Fibroblast of skin of left biceps (primary cell): ENCODE measurements at regions not wholly inside any gene's neighbourhood (a gene's known extent, or its start where the extent isn't known, plus 50 kb on each side); places are given as distances from the start of the nearest gene placed in this dataset.
"Not testable (repeated sequence)": the region's sequence is repeated elsewhere in the genome, so short reads cannot be mapped to it uniquely, and the experiment has no call there.

ENCODE experiments used
- DNase-seq, 2 experiments: peaks; one replicate each; pipeline ENCODE4 v3.0.0-alpha.2; 2013; ENCODE audit warnings: low read depth in 2 of 2

DNA sequence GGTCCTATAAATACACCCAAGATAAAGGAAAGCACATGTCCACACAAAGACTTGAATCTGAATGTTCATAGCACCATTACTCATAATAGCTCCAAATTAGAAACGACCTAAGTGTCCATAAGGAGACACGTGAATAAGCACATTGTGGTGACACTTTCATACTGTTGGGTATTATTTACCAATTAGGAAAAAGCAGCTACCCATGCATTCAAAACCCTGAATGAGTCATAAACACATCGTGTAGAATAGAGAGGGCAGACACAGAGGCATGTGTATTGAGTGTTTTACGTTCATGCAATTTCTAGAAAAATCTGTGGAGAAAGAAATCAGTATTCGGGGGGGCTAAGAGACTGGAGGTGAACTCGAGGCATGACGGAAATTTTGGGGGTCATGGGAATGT is 396.7 kb downstream of the THBS2 start:
- DNase-seq = no peak

DNA sequence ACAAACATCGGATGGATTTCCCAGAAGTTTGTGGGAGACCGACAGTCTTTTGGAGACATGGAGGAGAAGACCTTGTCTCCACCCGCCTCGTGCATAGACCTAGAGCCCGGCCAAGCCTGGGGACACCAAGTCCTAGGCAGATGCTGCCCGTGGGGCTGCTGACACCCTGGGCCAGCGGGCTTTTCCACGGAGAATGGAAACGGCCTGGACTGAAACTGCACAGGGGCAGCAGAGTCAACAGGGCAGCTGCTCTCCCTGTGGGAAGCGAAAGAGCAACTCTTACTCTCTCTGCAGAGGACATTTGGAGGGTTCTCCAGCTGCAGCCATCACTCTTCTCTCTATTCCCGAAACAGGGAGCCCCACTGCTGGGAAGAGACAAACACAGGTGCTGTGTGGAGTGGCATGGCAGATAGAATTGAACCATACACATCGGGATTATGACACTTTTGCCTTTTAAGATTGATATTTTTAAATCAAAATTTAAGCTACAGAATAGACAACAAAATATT is 401.2 kb downstream of the THBS2 start:
- DNase-seq = no peak

DNA sequence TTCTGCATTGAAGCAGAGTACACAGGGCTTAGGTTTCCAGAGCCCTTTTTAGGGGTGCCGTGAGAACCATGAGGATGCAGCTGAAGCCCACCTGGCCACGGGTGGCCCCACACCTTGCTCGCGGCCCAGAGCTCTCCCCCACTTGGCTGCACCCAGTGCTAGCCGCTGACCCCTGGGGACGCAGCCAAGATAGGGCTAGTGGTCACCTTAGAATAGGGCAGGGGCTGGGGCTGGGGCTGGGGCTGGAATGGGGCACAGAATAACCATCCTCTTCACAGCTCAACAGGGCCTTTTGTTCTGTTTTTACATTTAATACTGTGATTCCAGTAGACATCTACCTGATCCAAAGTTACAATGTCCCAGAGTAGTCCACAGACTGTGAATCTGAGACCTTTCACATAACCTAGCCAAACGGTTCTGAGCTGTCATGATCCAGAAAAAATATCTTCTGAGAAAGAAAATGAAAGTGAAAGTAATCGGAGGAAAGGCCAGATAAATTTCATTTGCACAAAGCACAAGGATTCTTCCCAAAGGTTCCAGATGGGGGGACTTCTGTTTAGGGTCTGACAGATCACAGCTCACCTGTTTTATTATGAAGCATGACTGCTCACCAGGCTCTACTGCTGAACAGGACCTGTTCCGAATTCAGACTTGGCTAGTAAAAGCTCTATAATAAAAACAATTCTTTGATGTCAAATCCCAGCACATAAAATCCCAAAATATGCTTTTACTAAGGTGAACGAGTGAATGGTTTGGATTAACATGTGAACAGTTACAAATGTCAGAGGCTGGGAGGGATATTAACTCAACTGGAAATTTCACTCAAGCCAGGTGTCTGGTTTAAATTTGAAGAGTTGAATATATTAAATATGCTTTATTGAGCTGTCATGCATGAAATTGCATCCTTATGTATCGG is 401.9 kb downstream of the THBS2 start:
- no peak for DNase-seq

DNA sequence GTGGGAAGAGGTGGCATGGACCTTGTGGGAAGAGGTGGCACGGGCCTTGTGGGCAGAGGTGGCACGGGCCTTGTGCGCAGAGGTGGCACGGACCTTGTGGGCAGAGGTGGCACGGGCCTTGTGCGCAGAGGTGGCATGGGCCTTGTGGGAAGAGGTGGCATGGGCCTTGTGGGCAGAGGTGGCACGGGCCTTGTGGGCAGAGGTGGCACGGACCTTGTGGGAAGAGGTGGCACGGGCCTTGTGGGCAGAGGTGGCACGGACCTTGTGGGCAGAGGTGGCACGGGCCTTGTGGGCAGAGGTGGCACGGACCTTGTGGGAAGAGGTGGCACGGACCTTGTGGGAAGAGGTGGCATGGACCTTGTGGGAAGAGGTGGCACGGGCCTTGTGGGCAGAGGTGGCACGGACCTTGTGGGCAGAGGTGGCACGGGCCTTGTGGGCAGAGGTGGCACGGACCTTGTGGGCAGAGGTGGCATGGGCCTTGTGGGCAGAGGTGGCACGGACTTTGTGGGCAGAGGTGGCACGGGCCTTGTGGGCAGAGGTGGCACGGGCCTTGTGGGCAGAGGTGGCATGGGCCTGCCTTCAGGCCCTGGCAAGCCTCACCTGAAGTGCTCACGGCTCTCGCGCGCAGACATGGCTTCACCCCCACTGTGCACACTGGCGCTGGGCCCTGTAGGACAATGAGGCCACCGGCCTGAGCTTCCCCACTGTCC is 403.5 kb downstream of the THBS2 start:
- not testable (repeated sequence) for DNase-seq

DNA sequence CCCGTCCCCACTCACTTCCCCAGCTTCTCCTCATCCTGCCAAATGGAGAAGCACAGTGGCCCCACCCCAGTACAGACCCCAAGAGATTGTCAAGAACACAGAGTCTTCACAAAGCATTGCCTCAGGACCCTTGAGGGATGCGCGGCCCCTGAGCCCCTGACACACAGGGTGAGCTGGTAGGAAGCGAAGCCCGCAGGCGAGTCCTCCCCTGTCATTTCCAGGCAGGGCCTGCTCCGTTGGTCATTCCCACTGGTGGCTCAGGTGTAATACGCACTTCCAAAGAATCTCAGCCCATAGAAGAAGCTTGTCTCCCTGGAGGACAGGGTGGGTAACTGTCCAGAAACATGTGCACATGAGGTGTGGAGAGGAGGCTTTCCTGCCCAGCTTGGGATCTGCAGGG is 404.2 kb downstream of the THBS2 start:
- no peak for DNase-seq

DNA sequence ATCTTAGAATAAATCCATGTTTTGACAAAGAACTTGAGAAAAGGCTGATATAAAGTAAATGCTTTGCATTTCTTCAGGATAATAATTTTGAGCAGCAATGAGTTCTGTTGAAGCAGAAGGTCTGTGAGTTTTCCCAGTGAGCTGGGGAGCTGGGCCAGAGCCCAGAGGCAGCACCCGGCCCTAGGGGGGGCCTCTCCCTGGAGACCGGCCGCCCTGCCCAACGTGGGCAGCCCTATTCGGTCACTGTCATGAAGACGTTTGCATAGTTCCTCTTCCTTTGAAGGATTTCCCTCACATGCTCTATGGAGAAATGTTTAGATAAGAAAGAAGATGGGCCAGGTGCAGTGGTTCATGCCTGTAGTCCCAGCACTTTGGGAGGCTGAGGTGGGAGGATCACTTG is 404.8 kb downstream of the THBS2 start:
- DNase-seq = no peak

DNA sequence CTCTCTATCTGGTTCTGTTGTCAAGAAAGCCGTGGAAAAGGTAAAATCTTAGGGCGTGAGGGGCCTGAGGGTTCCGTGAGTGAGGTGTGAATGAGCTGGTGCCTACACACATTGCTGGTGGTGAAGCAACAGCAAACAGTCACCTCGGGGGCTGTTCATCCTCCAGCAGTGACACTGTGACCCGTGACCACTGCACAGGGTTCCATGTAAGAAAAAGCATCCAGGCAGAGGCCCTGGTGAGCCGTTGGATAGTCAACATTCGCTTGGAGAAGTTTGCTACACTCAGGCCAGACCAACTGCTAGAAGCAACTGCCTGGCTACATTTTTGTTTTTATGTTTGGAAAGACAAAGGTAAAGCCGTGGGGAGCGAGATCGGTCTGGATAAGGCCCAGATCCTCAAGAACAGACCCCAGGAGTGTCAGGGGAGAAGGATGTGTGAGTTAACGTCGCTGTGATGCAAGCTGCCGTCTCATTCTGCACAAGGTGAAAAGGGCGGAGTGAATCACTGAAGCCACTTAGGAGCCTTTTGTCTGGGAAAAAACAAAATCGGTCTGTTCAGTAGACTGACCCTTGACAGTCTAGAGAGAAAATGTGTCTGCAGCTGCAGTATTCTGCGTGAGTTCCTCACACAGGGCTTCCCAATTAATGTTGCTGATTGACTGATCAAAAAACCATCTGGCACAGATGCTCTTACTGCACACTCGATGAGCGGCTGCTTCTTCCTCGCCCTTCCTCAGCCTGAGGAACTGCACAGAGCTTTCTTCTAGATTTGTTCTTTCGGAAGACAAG is 404.0 kb downstream of the SMOC2 start:
- no peak for DNase-seq

DNA sequence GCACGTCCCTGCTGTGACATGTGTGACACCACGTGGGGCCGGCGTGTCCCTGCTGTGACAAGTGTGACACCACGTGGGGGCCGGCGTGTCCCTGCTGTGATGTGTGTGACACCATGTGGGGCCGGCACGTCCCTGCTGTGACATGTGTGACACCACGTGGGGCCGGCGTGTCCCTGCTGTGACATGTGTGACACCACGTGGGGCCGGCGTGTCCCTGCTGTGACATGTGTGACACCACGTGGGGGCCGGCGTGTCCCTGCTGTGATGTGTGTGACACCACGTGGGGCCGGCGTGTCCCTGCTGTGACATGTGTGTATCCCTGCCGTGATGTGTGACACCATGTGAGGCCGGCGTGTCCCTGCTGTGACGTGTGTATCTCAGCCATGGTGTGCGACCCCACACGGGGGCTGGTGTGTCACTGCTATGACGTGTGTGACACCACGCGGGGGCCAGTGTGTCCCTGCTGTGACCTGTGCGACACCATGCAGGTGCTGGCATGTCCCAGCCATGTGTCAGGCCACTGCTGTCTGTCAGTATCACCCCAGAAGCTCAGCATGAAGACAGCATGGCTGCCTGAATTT is 401.7 kb downstream of the SMOC2 start:
- not testable (repeated sequence) for DNase-seq

DNA sequence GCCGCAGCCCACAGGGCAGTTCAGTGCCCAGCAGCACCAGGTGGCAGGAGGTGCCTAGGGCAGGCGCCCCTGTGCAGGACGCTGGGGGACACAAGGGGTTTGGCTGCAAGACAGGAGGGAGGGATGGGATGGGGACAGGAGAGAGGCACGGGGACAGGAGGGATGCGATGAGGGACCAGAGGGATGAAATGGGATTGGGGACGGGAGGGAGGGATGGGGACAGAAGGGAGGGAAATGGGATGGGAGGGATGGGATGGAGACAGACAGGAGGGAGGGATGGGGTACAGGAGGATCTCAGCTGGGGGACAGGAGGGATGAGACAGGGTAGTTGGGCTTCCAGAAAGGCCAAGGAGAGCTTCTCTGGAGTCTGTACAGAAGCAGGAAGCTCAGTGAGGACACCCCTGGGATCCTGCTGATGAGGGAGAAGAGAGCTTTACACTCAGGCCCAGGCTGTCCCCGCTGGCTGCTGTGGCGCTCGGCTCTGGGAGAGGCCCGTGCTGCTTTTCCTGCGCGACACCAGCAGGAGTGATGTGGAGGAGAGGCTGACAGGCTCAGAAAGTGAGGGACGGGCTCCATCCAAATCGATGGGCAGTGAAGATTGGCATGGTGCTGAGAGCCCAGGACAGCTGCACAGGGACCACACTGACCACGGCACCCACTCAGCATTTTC is 400.8 kb downstream of the SMOC2 start:
- DNase-seq = no peak

DNA sequence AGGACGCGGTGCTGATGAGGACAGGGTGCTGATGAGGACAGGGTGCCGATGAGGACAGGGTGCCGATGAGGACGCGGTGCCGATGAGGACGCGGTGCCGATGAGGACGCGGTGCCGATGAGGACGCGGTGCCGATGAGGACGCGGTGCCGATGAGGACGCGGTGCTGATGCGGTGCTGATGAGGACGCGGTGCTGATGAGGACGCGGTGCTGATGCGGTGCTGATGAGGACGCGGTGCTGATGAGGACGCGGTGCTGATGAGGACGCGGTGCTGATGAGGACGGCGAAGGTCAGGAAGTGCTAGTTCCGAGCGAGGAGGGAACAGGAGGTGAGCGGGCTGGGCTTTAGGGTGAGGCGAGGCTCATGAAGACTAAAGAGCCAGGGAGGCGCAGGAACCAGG is 399.9 kb downstream of the SMOC2 start:
- DNase-seq = not testable (repeated sequence)

DNA sequence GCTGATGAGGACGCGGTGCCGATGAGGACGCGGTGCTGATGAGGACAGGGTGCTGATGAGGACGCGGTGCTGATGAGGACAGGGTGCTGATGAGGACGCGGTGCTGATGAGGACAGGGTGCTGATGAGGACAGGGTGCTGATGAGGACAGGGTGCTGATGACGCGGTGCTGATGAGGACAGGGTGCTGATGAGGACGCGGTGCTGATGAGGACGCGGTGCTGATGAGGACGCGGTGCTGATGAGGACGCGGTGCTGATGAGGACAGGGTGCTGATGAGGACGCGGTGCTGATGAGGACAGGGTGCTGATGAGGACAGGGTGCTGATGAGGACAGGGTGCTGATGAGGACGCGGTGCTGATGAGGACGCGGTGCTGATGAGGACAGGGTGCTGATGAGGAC is 399.3 kb downstream of the SMOC2 start:
- not testable (repeated sequence) for DNase-seq

DNA sequence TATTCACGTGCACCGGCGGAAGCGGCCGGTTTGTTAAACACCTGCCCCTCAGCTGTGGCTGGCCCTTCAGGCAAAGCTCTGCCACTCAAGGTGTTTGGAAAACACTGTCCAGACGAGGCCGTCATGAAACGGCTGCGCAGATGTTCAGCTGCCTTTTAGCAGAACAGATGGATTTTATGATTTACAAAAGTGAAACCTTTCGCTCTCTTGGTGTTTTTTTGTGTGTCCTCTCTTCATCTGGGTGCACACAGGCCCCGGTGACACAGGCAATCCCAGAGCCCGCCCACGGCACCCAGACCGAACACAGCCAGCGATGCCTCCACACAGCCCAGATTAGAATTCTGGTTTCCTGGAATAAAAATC is 397.0 kb downstream of the SMOC2 start:
- DNase-seq = no peak

DNA sequence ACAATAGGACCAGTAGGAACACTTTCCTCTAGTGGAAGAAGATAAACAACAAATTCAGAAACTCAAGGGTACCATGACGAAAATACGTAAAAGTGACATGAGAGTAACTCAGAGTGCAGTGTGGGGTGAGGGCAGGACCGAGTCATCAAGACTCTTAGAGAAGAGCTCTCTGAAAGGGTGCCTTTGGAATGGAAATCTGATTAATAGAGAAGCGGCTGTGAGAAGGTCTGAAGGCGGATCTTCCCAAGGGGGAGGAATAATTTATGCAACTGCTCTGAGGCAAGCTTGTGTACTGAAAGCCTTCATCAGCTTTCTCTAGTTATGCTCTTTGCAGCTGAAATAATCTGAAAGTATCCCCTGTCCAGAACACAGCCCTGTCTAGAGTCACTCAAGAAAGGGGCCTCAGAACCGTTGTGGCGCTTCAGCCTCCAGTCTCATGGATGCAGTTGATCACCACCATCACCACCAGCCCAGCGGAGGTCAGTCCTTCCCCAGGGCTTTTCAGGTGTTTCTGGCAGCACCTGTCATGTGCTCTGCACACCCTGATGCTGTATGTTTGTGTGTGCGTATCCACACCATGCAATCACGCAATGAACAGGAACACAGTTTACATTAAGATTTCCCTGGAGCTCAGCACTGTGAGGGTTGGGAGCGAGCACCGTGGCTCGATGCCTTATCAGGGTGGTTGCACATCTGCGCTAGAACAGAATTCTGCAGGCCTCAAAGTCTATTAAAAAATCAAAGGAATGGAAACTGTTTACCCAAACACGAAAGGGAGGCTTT is 396.5 kb downstream of the SMOC2 start:
- no peak for DNase-seq

DNA sequence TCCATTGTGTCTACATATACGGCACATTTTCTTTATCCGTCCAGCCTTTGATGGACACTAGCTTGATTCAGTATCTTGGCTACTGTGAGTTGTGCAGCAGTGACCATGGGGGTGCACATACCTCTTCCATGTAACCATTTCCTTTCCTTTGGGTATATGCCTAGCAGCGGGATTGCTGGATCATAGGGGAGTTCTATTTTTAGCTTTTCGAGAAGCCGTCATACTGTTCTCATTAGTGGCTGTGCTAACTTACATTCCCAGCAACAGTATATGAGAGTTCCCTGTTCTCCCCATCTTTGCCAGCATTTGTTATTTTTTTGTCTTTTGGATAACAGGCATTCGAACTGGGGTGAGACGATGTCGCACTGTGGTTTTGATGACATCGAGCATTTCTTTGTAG is 395.0 kb downstream of the SMOC2 start:
- peak; percentile 20 to 23 for DNase-seq

DNA sequence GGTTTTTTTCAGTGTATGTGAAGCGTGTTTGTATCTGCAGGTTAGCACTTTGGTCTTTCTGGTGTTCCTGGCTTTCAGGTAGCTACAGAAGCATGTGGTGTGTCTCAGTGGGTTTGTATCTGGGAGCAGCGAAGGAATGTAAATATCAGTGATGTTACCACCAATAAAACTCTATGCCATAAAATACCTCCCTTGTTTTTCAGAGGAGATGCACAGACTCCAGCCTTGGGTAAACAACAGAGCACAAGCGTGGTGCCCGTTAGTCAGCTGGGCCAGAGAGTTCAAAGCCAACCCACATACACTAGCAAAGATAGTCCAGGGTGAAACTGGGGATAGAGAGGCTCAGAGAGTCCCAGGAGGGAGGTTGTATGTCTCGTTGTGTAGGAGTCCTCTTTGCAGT is 393.8 kb downstream of the SMOC2 start:
- DNase-seq = no peak

DNA sequence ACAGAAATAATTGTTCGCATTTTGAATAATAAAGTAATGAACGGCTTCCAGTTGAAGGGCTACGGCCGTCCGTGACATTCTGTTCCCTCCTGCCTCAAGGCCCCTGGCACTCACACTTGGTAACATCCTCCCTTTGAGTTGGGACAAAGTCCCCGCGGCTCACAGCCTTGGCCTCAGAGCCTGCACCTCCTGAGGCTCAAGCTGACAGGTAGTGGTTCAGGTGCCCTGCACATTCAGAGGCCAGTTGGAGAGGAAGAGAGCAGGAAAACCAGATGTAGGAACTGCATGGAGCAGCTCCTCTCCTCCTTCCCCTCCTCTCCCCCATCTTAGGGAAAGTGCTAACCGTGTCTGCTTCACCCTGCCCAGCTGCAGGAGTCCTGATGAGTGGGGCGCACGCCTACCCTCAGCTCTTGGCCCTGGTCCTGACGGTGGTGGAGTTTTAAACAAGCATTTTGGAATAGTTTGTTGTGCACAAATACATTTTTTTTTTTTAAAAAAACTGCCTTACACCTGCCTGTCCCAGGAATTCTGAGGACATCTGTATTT is 393.1 kb downstream of the SMOC2 start:
- DNase-seq = no peak

DNA sequence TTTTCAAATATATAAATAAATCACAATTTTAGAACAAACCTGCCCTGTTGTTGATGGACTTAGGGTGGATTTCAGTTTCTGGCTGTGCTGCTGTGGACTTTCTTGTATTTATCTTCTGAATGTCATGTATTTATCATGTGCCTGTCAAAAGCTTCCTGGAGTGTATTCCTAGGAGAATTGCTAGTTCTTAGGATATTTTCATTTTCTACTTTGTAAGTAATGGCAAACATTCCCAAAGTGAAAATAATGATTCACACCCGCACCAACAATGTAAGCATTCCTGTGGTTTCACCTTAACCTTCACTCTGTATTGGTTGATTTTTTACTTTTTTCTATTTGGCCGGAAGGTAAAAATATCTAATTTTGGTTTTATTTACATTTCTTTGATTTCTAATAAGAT is 387.8 kb downstream of the SMOC2 start:
- peak in 1 of 2 experiments; percentile 2 for DNase-seq

DNA sequence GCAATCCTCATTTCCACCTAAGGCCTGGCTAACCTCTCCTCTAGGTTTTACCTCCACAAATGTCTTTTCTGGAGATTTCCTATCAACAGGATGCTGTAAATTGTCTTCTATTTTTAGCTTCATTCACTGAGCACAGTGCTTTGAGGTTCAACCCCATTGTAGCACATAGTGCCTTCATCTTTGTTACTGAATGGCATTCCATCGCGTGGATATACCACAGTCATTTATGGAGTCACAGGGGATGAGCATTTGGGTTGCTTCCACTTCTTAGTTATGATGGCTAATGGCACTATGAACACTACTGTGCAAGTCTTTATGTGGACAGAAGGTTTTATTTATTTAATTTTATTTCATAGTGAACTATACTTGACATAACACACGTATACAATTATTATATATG is 387.1 kb downstream of the SMOC2 start:
- DNase-seq = no peak

DNA sequence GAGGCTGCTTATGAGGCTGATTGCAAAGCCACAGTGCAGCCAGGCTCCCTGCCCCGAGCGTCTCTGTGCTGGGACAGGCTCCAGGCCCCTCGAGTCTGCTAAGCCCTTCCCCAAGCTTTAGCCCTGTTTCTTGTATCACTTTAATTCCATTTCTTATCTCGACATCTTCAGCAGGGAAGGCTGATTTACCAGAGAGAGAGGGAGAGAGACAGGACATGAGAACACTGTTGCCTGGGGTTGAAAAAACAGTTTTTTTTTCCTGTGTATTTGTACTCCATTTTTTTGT is 386.5 kb downstream of the SMOC2 start:
- no peak for DNase-seq
